HG02885 (cell line): ENCODE measurements at regions not wholly inside any gene's neighbourhood (a gene's known extent, or its start where the extent isn't known, plus 50 kb on each side); places are given as distances from the start of the nearest gene placed in this dataset.

Experiments used
- ATAC-seq: cut with Tn5 transposase; IDR thresholded peaks from one replicate; pipeline ENCODE4 v1.9.1; 2021; ENCODE audit warnings: mild to moderate bottlenecking; ENCODE audit not compliant: unreplicated experiment, poor library complexity

DNA sequence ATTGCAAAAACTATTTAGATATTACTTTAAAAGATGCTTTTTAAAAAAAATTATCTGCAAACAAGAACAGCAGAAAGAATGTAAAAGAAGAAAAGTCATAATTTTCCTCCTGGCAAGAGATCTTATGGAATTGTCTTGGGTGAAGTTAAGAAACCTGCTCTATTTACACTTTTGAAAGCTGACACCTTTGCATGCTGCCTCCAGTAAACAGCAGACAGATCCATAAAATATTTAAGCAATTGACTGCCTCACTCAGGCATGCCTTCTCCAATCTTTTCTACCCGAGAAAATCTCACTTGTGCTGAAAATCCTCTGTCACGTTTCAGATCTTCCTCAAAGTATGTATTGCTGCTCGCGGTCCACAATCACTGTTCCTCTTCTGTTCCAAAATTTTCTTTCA is 107.9 kb upstream of the ZP4 start:
- ATAC-seq, result no peak

DNA sequence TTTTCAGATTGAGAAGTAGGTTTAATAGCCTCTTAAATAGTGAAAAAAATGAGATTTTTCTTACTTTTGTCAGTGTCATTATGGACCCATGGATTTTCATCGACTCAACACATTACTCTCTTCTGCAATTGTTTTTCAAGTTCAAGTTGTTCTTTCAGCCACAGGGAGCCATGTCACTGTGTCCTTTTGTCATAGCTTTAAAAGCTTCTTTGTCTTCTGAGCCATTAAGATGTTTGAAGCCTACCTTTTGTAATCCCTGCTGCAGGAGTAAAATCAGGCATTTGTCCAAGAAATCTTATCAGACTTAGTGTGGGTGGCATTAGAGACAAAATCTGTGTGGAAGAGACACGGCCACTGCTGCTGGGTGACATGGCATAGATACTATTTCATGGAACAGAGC is 92.8 kb upstream of the ZP4 start:
- ATAC-seq, result no peak

DNA sequence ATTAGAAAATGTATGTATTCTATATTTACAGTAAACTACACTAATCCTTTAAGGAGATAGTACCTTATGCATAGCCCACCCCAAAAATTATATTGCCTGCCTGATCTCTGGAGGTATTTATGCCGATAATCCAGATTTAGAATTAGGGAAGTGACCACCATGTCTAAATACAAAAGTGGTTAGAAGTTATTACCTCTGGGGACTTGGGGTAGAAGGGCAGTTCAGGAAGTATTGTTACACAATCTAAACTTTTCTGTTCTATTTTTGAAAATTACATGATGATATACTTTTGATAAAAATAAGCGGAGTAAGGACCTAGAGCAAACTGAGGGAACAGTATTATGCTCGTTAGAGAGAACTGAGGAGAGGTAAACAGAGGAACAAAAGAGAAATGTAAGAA is 90.5 kb upstream of the ZP4 start:
- ATAC-seq, result no peak

DNA sequence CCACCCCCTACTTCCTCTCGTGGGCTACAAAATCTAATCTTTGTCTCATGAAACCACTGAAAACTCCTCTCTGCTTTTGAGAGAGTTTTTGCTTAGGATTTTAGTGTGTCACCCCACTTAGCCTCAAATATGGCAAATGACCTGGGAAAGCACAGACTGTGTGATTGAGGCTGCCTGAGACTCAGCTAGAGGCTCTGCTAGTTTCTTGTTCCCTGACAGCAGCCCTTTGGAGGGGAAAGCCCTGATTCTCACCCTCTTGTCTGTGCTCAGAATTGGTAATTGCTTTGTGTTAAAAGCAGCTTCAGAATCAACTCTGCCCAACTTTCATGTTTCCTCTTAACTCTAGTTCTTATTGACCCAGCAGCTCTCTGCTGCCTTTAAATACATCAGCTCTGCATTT is 85.6 kb upstream of the ZP4 start:
- no peak for ATAC-seq

DNA sequence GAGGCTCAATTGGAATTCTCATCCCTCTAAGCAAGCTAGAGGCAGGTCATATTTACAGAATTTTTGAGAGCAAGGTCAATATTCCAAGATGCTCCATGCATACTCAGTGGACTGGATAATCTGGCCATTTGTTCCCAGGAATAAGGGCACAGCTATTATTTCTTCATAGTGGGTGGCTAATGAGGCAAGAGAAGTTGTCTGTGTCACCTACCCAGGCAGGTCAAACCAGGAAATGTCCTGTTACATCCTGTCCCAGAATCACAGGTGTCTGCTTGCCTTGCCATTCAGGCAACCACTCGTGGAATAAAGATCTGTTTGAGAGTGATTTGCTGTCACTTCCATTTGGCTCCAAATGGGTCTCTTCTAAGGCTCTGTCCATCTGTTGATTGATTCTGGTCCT is 85.2 kb upstream of the ZP4 start:
- ATAC-seq, result no peak

DNA sequence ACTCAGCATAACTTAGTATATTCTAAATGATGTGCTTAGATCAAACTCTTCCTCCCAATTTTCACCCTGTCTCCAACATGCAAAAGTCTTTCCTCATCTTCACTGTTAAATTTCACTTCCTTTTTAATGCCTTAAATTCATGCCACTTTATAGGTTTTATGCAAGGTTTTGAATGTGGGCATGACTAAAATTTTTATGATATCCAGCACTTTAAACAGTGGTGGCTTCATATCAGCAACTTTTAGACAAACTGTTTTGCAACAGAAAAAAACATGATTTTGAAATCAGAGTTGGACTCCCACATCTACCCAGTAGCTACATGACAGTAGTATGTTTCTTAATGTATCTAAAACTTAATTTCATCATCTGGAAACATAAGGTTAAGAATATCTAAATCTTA is 84.7 kb upstream of the ZP4 start:
- ATAC-seq, result no peak

DNA sequence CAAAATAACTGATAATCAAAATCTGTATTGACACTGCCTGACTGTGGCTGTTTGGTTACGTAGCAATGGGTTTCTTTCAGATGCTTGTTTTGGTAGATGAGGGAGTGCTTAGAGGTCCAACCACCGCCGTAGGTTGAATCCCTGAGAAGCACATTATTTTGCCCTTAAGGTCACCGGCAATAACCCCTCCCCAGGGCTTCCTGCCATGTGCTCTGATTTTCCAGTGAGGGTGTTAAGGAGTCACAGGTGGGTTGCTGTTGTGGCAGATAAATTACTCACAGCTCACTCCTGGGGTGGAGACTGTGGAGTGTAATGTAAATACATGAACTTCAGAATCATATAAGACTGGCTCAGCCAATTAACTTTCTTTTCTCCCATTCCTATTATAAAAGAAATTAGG is 81.5 kb upstream of the ZP4 start:
- no peak for ATAC-seq

DNA sequence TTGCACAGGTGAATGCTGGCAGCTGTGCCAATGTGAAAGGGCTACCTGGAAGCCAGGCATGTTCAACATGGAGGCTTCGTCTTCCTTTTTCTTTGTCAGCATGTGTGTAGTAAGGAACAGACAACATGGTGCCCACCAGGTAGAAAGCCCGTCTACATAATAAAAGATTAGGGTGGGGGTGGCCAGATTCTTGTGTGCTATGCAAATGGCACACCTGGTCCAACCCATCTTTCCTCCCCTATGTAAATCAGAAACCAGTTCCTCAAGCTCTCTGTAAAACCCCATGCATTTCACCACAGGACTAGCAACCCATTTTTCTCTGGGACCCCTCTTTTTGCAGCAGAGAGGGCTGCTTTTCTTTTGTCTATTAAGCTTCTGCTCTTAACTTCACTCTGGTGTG is 72.3 kb upstream of the ZP4 start:
- no peak for ATAC-seq

DNA sequence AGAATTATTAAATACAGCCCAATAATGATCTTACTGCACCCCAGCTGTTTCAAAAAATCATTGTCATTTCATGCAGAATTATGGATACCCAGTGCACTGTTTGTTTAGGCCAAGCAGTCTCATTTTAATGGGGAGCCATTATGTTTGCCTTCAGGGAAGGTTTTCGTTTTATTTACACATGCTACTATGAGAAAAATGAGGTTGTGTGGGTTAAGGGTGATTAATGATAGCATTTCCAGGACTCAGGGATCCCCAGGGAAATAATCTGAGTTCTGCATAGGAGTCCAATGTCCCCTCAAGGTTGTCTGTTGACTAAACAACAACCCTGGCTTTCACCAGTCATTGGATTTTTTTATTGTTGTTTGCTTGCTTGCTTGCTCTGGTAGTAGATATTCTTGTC is 71.0 kb upstream of the ZP4 start:
- ATAC-seq, result no peak

DNA sequence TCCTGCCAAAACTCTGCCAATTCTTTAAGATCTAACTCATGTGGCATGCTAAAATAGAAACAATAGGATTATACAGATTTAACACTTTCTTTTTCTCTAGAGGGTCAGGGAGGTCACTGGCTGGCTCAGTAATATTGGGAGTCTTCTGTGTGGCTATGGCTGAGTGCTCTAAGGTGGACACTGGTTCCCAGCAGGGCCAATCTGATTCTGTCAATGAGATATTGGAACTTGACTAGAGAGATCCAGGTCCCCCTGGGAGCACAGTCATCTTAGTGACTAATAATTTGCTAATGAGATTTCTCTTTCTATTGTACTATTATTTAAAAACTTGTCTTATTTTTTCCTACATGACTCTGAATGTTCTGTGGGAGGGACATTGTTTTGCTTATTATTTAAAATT is 69.1 kb upstream of the ZP4 start:
- no peak for ATAC-seq

DNA sequence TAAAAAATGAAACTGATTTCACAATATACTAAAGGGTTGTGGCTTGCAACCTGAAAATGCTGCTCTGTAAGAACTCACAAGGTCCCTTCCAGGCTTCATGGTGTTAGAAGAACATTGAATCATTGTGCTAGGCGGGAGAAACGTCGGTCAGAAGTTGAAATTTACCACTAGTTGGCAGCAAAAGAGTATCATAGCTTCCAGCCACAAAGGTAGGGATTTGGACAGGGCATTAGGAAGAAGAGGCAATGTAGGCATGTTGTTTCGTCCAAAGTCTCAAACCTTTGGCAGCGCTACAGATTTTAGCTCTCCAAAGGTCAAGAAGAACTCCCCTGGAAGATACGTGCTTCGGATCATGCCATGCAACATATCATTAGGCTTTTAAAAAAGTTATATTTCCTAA is 62.5 kb upstream of the ZP4 start:
- ATAC-seq, result no peak
